HepG2 (cell line): ENCODE measurements at regions not wholly inside any gene's neighbourhood (a gene's known extent, or its start where the extent isn't known, plus 50 kb on each side); places are given as distances from the start of the nearest gene placed in this dataset.

Experiments
- AGO1 ChIP-seq: fragments of 200-400 bp; formaldehyde crosslinking; IDR thresholded peaks from 2 replicates; pipeline ENCODE4 v1.6.1; 2017; ENCODE audit warnings: mild to moderate bottlenecking, low read depth, low read length, moderate library complexity; ENCODE audit not compliant: poor library complexity, severe bottlenecking
- CEBPB ChIP-seq: IDR thresholded peaks from 2 replicates; pipeline ENCODE4 v1.6.1; 2011; ENCODE audit warnings: low read depth, low read length, improper control_type of control experiment, borderline replicate concordance
- CHD4 ChIP-seq: fragments of 200-600 bp; sonication (generic); IDR thresholded peaks from 2 replicates; pipeline ENCODE4 v1.7.0; 2017; ENCODE audit warnings: mild to moderate bottlenecking, low read length, borderline replicate concordance
- CTCF ChIP-seq: sonication (generic); formaldehyde crosslinking; IDR thresholded peaks from 2 replicates; pipeline ENCODE4 v1.5.0; 2020; ENCODE audit warnings: mild to moderate bottlenecking, missing genetic modification reagents, moderate library complexity
- ZBTB43 ChIP-seq: sonication (generic); formaldehyde crosslinking; conservative IDR thresholded peaks from 2 replicates; pipeline ENCODE4 v1.4.0; 2020; ENCODE audit warnings: missing genetic modification reagents
- ZNF136 ChIP-seq: sonication (generic); formaldehyde crosslinking; IDR thresholded peaks from 2 replicates; pipeline ENCODE4 v1.8.1; 2022; ENCODE audit warnings: low read depth, mild to moderate bottlenecking, moderate library complexity, missing genetic modification reagents
- ZNF569 ChIP-seq: sonication (generic); formaldehyde crosslinking; IDR thresholded peaks from 2 replicates; pipeline ENCODE4 v1.5.0; 2020; ENCODE audit warnings: mild to moderate bottlenecking, missing genetic modification reagents, moderate library complexity, borderline replicate concordance
- ZNF780A ChIP-seq: sonication (generic); formaldehyde crosslinking; IDR thresholded peaks from 2 replicates; pipeline ENCODE4 v1.8.0; 2022; ENCODE audit warnings: mild to moderate bottlenecking, missing genetic modification reagents, moderate library complexity

- TF ChIP-seq ZNF136 (CRISPR knock-in tag), result no peak
- no peak for TF ChIP-seq CTCF (CRISPR knock-in tag)
- no peak for TF ChIP-seq AGO1
- TF ChIP-seq ZNF780A (CRISPR knock-in tag), result no peak
- TF ChIP-seq ZBTB43, result no peak
- TF ChIP-seq ZNF569 (CRISPR knock-in tag), result no peak
- no peak for TF ChIP-seq CHD4
- TF ChIP-seq CEBPB, result no peak
These were observed 843.1 kb downstream of the KCNT2 start for GRCh38 chr1:195765099-195765498.
